Lung (tissue), 11 donors: ENCODE measurements at regions not wholly inside any gene's neighbourhood (a gene's known extent, or its start where the extent isn't known, plus 50 kb on each side); places are given as distances from the start of the nearest gene placed in this dataset.
A peak's percentile ranks its signal among the peaks of the same experiment; 100 is the strongest.

Experiments
- ATAC-seq: fragments of 200-7000 bp; cut with Tn5 transposase; one replicate; pipeline ENCODE4 v1.9.1; 2020; ENCODE audit warnings: moderate number of reproducible peaks; ENCODE audit not compliant: insufficient read depth, low FRiP score
- DNase-seq, 3 donors: peaks; one replicate each; pipeline ENCODE4 v3.0.0-alpha.2; 2013 to 2017
- H3K27ac ChIP-seq, 2 donors: one replicate each; pipeline ENCODE4 v1.5.1; 2013; ENCODE audit warnings: mild to moderate bottlenecking in 2 of 2, moderate library complexity in 2 of 2, control low read depth in 1 of 2, inconsistent platforms in 1 of 2, low read depth in 1 of 2, low read length in 1 of 2
- H3K27me3 ChIP-seq, 3 donors: one replicate each; pipeline ENCODE4 v1.5.1; 2013; ENCODE audit warnings: low read length in 2 of 3; ENCODE audit not compliant: control insufficient read depth in 3 of 3, insufficient read depth in 3 of 3
- H3K36me3 ChIP-seq, 4 donors: one replicate each; pipeline ENCODE4 v1.5.1; 2013; ENCODE audit warnings: low read length in 4 of 4, mild to moderate bottlenecking in 1 of 4, moderate library complexity in 1 of 4; ENCODE audit not compliant: control insufficient read depth in 4 of 4, insufficient read depth in 4 of 4
- H3K4me1 ChIP-seq, 5 donors: one replicate each; pipeline ENCODE4 v1.5.1; 2013; ENCODE audit warnings: low read length in 5 of 5, mild to moderate bottlenecking in 2 of 5, moderate library complexity in 1 of 5; ENCODE audit not compliant: control insufficient read depth in 5 of 5, insufficient read depth in 5 of 5
- H3K4me3 ChIP-seq: one replicate; pipeline ENCODE4 v1.5.1; 2013; ENCODE audit warnings: mild to moderate bottlenecking, control low read depth, moderate library complexity
- H3K9ac ChIP-seq, 2 donors: one replicate each; pipeline ENCODE4 v1.5.1; 2013; ENCODE audit warnings: low read length in 2 of 2, control low read depth in 1 of 2; ENCODE audit not compliant: insufficient read depth in 1 of 2
- H3K9me3 ChIP-seq, 4 donors: one replicate each; pipeline ENCODE4 v1.5.1; 2013; ENCODE audit warnings: low read length in 3 of 4, mild to moderate bottlenecking in 1 of 4, moderate library complexity in 1 of 4; ENCODE audit not compliant: control insufficient read depth in 4 of 4, insufficient read depth in 3 of 4
- CTCF ChIP-seq: IDR thresholded peaks from 2 replicates; pipeline ENCODE4 v1.5.1; 2012; ENCODE audit warnings: mild to moderate bottlenecking; ENCODE audit errors: control extremely low read depth, extremely low read depth
- WGBS, 2 donors: extraction: QIAGEN DNeasy Blood & Tissue Kit; methylation state at CpG; one replicate each; pipeline ENCODE4 v1.1.7; 2013; 5-methylcytosine and 5-hydroxymethylcytosine counted together
- donor health status: control.
- donor health status: control.
- donor health status: Bipolar disorder and iron deficiency.
- donor health status: healthy.
- donor health status: DM: yes; HTN: yes; CAD: no.

GRCh38 chr7:89761173-89761572, 393.1 kb upstream of the STEAP1 start:
- Histone ChIP-seq H3K4me3 (no peak overlapping the region), H3K27me3 (no peaks in the 10 kb centered on the region), H3K9me3 (no peaks in the 10 kb centered on the region), H3K9ac (no peak overlapping the region), H3K36me3 (no peaks in the 10 kb centered on the region), H3K27ac (no peak overlapping the region), H3K4me1 (no peaks in the 10 kb centered on the region)
- 87 to 100% methylated on average over 1 of the region's 1 CpG for WGBS, 2 donors
- DNase-seq (no peak), ATAC-seq (no peak)
- no peak for TF ChIP-seq CTCF

- Histone ChIP-seq H3K36me3 (no peaks in the 10 kb centered on the region), H3K27me3 (no peaks in the 10 kb centered on the region), H3K4me3 (no peak overlapping the region), H3K9me3 (no peaks in the 10 kb centered on the region), H3K27ac (no peak overlapping the region), H3K9ac (no peak overlapping the region), H3K4me1 (no peaks in the 10 kb centered on the region)
- ATAC-seq, result no peak
- no peak for TF ChIP-seq CTCF
- no peak for DNase-seq
- 12 to 37% methylated on average over 4 of the region's 4 CpGs for WGBS, 2 donors
Measured at GRCh38 chr7:89770161-89770560, 384.1 kb upstream of the STEAP1 start.

DNA sequence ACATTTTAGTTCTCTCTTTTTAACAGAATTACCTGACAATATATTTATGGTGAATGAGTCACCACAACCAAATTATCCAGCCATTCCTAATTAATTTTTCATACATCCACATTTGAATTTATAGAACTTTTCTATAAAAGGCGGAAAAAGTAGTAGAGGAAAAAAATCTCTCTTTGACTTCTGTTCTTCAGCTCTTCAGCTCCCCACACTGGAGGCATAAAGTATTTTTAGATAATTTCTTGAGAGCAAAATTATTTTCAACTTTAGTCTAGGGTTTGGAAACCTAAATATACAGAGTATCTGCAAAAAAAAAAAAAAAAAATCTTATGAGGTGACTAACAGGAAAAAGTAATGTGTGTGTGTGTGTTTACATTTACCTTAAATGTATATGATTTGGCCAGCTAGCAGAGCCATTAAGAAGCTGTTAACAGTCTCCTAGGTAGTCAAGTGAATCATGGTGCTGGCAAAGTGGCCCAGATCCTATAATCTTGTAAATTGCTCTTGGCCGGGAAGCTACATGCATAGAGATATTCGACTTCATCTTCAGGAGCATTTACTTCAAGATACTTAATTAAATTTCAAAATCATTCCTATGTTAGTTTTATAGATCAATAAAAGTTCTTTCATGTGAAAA, 383.1 kb upstream of the STEAP1 start:
- 62 to 67% methylated on average over 3 of the region's 3 CpGs for WGBS, 2 donors
- H3K36me3 ChIP-seq, result no peaks in the 10 kb centered on the region
- no peaks in the 10 kb centered on the region for H3K9me3 ChIP-seq
- H3K4me3 ChIP-seq, result no peak overlapping the region
- H3K27ac ChIP-seq, result no peak overlapping the region
- no peaks in the 10 kb centered on the region for H3K4me1 ChIP-seq
- DNase-seq (peak in 1 of 3 donors; percentile 6), ATAC-seq (no peak)
- no peaks in the 10 kb centered on the region for H3K27me3 ChIP-seq
- no peak for TF ChIP-seq CTCF
- H3K9ac ChIP-seq, result no peak overlapping the region

GRCh38 chr7:89772276-89772675, 382.0 kb upstream of the STEAP1 start:
- no peak overlapping the region for H3K4me3 ChIP-seq
- TF ChIP-seq CTCF, result no peak
- no peaks in the 10 kb centered on the region for H3K9me3 ChIP-seq
- no peaks in the 10 kb centered on the region for H3K4me1 ChIP-seq
- peak in 2 of 3 donors; percentile 16 to 49 for DNase-seq
- ATAC-seq, result no peak
- no peaks in the 10 kb centered on the region for H3K36me3 ChIP-seq
- 20 to 31% methylated on average over 1 of the region's 1 CpG for WGBS, 2 donors
- no peaks in the 10 kb centered on the region for H3K27me3 ChIP-seq
- H3K9ac ChIP-seq, result no peak overlapping the region
- no peak overlapping the region for H3K27ac ChIP-seq
